K562 (cell line): ENCODE measurements at regions not wholly inside any gene's neighbourhood (a gene's known extent, or its start where the extent isn't known, plus 50 kb on each side); places are given as distances from the start of the nearest gene placed in this dataset.

Source experiments
- SPI1 ChIP-seq: IDR thresholded peaks from 2 replicates; pipeline ENCODE4 v1.6.1; 2011; ENCODE audit warnings: low read depth, low read length, control low read depth, borderline replicate concordance
- TBL1XR1 ChIP-seq, 2 experiments: IDR thresholded peaks; 2 replicates each; pipeline ENCODE4 v1.6.1; 2012; ENCODE audit warnings: improper control_type of control experiment in 2 of 2, low read length in 2 of 2, mild to moderate bottlenecking in 1 of 2
- TOE1 ChIP-seq, 2 experiments: fragments of 450-650 bp in 1 of 2; sonication (generic) in 1 of 2; formaldehyde crosslinking in 1 of 2; IDR thresholded peaks; 2 replicates each; pipeline versions ENCODE4 v1.7.1 to v1.8.0; 2016 to 2022; ENCODE audit warnings: borderline replicate concordance in 2 of 2, mild to moderate bottlenecking in 2 of 2, antibody characterized with exemption in 1 of 2, inconsistent platforms in 1 of 2, low read depth in 1 of 2, missing genetic modification reagents in 1 of 2, moderate library complexity in 1 of 2
- TF ChIP-seq, protein P1 (sequence below), 2 experiments: fragments of 450-650 bp; IDR thresholded peaks; 2 replicates each; pipeline ENCODE4 v1.6.1; 2016; ENCODE audit warnings: mild to moderate bottlenecking in 2 of 2, borderline replicate concordance in 1 of 2, low read depth in 1 of 2, moderate library complexity in 1 of 2
- TF ChIP-seq, protein P2 (sequence below), 3 experiments: fragments of 200-800 bp in 1 of 3; fragments of 250-450 bp in 1 of 3; fragments of 450-650 bp in 1 of 3; sonication (Bioruptor Pico) in 1 of 3; sonication (Bioruptor generic) in 1 of 3; formaldehyde crosslinking in 1 of 3; IDR thresholded peaks; 2 replicates each; pipeline versions ENCODE4 v1.6.1 to v1.8.0; 2016 to 2022; ENCODE audit warnings: mild to moderate bottlenecking in 2 of 3, missing genetic modification characterization in 2 of 3, missing compliant biosample characterization in 1 of 3, moderate library complexity in 1 of 3
- TF ChIP-seq, protein P3 (sequence below): sonication (generic); formaldehyde crosslinking; IDR thresholded peaks from 2 replicates; pipeline ENCODE4 v1.8.0; 2022; ENCODE audit warnings: missing genetic modification reagents, mild to moderate bottlenecking, borderline replicate concordance
- TF ChIP-seq, protein P4 (sequence below): sonication (generic); formaldehyde crosslinking; IDR thresholded peaks from 2 replicates; pipeline ENCODE4 v1.8.1; 2023; ENCODE audit warnings: mild to moderate bottlenecking, missing genetic modification reagents

DNA sequence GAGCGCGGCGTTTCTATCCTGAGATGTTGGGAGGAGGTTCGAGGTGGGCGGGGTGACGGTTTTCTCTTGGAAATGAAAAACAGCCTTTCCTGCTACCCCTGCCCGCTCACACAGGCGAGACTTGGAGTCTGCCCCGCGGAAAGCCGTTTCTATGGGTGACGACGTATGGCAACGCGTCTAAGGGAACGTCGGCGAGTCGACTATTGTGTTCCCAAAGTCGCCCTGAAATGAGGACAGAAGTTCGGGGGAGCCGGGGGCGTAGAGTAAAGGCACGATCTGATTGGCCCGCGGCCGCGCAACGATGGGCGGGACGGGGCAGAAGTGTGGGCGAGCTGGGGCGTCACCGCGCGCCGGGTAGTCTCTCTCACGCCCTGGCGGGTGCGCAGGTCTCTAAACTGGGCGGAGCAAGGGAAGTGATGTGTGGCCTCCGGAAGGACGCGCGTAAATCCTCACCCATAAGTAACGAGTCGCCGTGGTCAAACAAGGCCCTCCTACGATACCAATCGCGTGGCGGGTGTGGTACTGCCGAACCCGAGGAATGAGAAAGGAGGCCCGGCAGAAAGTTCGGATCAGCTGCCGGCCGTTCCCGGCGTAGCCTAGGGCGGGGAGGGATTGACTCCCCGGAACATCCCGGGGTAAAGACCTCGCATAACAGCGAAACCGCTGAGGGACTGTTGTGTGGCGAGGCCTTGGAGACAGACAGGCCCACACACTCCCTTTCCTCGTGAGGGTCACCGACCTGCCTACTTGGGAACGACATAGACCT lies 89.6 kb downstream of the FAM161A start (continued):
- TF ChIP-seq, protein P1, sequence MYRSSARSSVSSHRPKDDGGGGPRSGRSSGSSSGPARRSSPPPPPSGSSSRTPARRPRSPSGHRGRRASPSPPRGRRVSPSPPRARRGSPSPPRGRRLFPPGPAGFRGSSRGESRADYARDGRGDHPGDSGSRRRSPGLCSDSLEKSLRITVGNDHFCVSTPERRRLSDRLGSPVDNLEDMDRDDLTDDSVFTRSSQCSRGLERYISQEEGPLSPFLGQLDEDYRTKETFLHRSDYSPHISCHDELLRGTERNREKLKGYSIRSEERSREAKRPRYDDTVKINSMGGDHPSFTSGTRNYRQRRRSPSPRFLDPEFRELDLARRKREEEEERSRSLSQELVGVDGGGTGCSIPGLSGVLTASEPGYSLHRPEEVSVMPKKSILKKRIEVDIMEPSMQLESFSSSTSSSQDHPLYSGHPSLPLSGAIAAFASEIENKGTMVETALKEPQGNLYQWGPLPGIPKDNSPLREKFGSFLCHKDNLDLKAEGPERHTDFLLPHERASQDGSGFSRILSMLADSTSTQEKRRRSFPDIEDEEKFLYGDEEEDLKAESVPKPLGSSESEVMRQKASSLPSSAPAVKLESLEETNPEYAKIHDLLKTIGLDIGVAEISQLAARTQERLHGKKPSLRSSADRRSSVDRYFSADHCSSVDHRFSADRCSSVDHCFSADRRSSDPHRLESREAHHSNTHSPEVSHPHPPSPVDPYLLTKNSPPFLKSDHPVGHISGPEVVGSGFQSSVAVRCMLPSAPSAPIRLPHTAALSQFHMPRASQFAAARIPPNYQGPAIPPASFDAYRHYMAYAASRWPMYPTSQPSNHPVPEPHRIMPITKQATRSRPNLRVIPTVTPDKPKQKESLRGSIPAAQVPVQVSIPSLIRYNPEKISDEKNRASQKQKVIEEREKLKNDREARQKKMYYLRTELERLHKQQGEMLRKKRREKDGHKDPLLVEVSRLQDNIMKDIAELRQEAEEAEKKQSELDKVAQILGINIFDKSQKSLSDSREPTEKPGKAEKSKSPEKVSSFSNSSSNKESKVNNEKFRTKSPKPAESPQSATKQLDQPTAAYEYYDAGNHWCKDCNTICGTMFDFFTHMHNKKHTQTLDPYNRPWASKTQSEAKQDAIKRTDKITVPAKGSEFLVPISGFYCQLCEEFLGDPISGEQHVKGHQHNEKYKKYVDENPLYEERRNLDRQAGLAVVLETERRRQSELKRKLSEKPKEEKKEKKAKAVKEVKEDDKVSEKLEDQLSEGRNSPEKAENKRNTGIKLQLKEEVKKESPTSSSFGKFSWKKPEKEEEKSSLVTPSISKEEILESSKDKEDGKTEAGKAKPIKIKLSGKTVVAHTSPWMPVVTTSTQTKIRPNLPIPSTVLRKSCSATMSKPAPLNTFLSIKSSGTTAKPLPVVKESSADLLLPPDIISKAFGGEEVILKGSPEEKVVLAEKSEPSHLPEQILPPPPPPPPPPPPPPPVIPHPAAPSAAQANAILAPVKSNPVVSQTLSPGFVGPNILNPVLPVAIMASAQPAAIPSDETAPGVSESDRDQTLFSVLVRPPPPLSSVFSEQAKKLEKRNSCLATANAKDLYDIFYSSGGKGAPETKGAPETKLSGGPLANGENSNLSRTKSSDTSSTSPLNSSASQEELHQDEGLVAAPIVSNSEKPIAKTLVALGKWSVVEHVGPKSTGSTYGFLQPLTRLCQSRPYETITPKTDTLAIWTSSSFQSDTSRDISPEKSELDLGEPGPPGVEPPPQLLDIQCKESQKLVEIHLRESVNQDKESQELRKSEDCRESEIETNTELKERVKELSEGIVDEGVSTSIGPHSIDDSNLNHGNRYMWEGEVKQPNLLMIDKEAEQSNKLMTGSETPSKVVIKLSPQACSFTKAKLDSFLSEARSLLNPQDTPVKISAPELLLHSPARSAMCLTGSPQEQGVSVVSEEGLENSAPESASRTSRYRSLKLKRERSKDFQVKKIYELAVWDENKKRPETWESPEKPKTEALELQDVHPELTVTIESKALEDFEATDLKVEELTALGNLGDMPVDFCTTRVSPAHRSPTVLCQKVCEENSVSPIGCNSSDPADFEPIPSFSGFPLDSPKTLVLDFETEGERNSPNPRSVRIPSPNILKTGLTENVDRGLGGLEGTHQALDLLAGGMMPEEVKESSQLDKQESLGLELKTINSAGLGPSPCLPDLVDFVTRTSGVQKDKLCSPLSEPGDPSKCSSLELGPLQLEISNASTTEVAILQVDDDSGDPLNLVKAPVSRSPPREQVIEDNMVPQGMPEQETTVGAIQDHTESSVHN (IDR thresholded peaks at IDR 0.05; ENCODE audit: borderline replicate concordance in 1 of 2, low read depth in 1 of 2) = peak in 1 of 2 experiments; percentile 42; a peak in 1 of 4 replicates
- TF ChIP-seq TBL1XR1 (IDR thresholded peaks at IDR 0.05; ENCODE audit: low read length in 2 of 2) = peak in 1 of 2 experiments; percentile 63; a peak in 2 of 4 replicates
- peak; percentile 39; the same call in 1 of the 2 replicates for TF ChIP-seq SPI1
- TF ChIP-seq, protein P2, sequence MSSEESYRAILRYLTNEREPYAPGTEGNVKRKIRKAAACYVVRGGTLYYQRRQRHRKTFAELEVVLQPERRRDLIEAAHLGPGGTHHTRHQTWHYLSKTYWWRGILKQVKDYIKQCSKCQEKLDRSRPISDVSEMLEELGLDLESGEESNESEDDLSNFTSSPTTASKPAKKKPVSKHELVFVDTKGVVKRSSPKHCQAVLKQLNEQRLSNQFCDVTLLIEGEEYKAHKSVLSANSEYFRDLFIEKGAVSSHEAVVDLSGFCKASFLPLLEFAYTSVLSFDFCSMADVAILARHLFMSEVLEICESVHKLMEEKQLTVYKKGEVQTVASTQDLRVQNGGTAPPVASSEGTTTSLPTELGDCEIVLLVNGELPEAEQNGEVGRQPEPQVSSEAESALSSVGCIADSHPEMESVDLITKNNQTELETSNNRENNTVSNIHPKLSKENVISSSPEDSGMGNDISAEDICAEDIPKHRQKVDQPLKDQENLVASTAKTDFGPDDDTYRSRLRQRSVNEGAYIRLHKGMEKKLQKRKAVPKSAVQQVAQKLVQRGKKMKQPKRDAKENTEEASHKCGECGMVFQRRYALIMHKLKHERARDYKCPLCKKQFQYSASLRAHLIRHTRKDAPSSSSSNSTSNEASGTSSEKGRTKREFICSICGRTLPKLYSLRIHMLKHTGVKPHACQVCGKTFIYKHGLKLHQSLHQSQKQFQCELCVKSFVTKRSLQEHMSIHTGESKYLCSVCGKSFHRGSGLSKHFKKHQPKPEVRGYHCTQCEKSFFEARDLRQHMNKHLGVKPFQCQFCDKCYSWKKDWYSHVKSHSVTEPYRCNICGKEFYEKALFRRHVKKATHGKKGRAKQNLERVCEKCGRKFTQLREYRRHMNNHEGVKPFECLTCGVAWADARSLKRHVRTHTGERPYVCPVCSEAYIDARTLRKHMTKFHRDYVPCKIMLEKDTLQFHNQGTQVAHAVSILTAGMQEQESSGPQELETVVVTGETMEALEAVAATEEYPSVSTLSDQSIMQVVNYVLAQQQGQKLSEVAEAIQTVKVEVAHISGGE (CRISPR knock-in tag; IDR thresholded peaks at IDR 0.05) = peak; percentile 57 to 97 (median 71); a peak in 5 of 6 replicates
- TF ChIP-seq TOE1 (IDR thresholded peaks at IDR 0.05; ENCODE audit: borderline replicate concordance) = 0 out of 2 replicates have a peak, but pooled peaks have one; percentile 52
- TF ChIP-seq TOE1 (CRISPR knock-in tag; IDR thresholded peaks at IDR 0.05; ENCODE audit: borderline replicate concordance, low read depth) = no peak
- TF ChIP-seq, protein P3, sequence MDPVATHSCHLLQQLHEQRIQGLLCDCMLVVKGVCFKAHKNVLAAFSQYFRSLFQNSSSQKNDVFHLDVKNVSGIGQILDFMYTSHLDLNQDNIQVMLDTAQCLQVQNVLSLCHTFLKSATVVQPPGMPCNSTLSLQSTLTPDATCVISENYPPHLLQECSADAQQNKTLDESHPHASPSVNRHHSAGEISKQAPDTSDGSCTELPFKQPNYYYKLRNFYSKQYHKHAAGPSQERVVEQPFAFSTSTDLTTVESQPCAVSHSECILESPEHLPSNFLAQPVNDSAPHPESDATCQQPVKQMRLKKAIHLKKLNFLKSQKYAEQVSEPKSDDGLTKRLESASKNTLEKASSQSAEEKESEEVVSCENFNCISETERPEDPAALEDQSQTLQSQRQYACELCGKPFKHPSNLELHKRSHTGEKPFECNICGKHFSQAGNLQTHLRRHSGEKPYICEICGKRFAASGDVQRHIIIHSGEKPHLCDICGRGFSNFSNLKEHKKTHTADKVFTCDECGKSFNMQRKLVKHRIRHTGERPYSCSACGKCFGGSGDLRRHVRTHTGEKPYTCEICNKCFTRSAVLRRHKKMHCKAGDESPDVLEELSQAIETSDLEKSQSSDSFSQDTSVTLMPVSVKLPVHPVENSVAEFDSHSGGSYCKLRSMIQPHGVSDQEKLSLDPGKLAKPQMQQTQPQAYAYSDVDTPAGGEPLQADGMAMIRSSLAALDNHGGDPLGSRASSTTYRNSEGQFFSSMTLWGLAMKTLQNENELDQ (CRISPR knock-in tag) = no peak
- TF ChIP-seq, protein P4, sequence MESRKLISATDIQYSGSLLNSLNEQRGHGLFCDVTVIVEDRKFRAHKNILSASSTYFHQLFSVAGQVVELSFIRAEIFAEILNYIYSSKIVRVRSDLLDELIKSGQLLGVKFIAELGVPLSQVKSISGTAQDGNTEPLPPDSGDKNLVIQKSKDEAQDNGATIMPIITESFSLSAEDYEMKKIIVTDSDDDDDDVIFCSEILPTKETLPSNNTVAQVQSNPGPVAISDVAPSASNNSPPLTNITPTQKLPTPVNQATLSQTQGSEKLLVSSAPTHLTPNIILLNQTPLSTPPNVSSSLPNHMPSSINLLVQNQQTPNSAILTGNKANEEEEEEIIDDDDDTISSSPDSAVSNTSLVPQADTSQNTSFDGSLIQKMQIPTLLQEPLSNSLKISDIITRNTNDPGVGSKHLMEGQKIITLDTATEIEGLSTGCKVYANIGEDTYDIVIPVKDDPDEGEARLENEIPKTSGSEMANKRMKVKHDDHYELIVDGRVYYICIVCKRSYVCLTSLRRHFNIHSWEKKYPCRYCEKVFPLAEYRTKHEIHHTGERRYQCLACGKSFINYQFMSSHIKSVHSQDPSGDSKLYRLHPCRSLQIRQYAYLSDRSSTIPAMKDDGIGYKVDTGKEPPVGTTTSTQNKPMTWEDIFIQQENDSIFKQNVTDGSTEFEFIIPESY (CRISPR knock-in tag) = no peak
